IMR-90 (cell line): ENCODE measurements at regions not wholly inside any gene's neighbourhood (a gene's known extent, or its start where the extent isn't known, plus 50 kb on each side); places are given as distances from the start of the nearest gene placed in this dataset.

Source experiments
- ATAC-seq: fragments of 200-7000 bp; cut with Tn5 transposase; 2 replicates; pipeline ENCODE4 v1.9.1; 2020; ENCODE audit warnings: low read depth, mild to moderate bottlenecking, moderate library complexity
- BruUV-seq: library from RNA; stranded (reverse); fragments of 400-500 nt; replicated peaks from 2 replicates; lab custom pipeline; 2021; lab: Mats Ljungman, UMichigan
- CTCF ChIA-PET: fragments of 300-600 bp; formaldehyde crosslinking; extraction: SDS; loops from one replicate; lab custom pipeline; 2021; ENCODE audit warnings: antibody characterized with exemption; lab: Yijun Ruan, JAX
- POLR2A ChIA-PET: fragments of 300-600 bp; sonication (Branson Sonifier 250); formaldehyde crosslinking; loops from one replicate; lab custom pipeline; 2022; ENCODE audit warnings: antibody characterized with exemption; ENCODE audit not compliant: unreplicated experiment; lab: Charles Lee
- DNase-seq: peaks from one replicate; pipeline ENCODE4 v3.0.0; 2013
- H2AFZ ChIP-seq: replicated peaks from 2 replicates; pipeline ENCODE3; 2013; ENCODE audit warnings: low read length, mild to moderate bottlenecking; ENCODE audit not compliant: poor library complexity
- H2AK5ac ChIP-seq: 2 replicates; pipeline ENCODE4 v1.6.1; 2013; ENCODE audit warnings: low read depth, low read length, inconsistent platforms
- H2AK9ac ChIP-seq: replicated peaks from 2 replicates; pipeline ENCODE3; 2013; ENCODE audit warnings: mild to moderate bottlenecking, low read depth, low read length, moderate library complexity; ENCODE audit not compliant: poor library complexity
- H2BK120ac ChIP-seq: 2 replicates; pipeline ENCODE4 v1.6.1; 2013; ENCODE audit warnings: low read depth, low read length, inconsistent platforms
- H2BK15ac ChIP-seq: 3 replicates; pipeline ENCODE4 v1.6.1; 2013; ENCODE audit warnings: low read depth, low read length, inconsistent platforms
- H2BK20ac ChIP-seq: 2 replicates; pipeline ENCODE4 v1.6.1; 2013; ENCODE audit warnings: low read depth, mild to moderate bottlenecking, inconsistent platforms, low read length, moderate library complexity
- H2BK5ac ChIP-seq: 2 replicates; pipeline ENCODE4 v1.6.1; 2013; ENCODE audit warnings: mild to moderate bottlenecking, low read depth, low read length, inconsistent platforms; ENCODE audit not compliant: poor library complexity, severe bottlenecking
- H3K14ac ChIP-seq: replicated peaks from 2 replicates; pipeline ENCODE4 v1.6.1; 2013; ENCODE audit warnings: low read depth, low read length, inconsistent platforms
- H3K18ac ChIP-seq: 2 replicates; pipeline ENCODE4 v1.6.1; 2013; ENCODE audit warnings: low read depth, low read length, control low read depth
- H3K23ac ChIP-seq: 2 replicates; pipeline ENCODE4 v1.6.1; 2013; ENCODE audit warnings: low read depth, low read length, inconsistent platforms
- H3K27ac ChIP-seq: 2 replicates; pipeline ENCODE4 v1.5.1; 2013; ENCODE audit warnings: mild to moderate bottlenecking, control low read depth, low read length; ENCODE audit not compliant: insufficient read depth
- H3K27me3 ChIP-seq: 2 replicates; pipeline ENCODE4 v1.6.1; 2013; ENCODE audit warnings: low read length; ENCODE audit not compliant: control insufficient read depth, insufficient read depth
- H3K36me3 ChIP-seq: 2 replicates; pipeline ENCODE4 v1.6.1; 2013; ENCODE audit warnings: low read length, mixed read lengths; ENCODE audit not compliant: control insufficient read depth, insufficient read depth
- H3K4ac ChIP-seq: 2 replicates; pipeline ENCODE4 v1.6.1; 2013; ENCODE audit warnings: low read depth, low read length, inconsistent platforms
- H3K4me1 ChIP-seq: 2 replicates; pipeline ENCODE4 v1.6.1; 2013; ENCODE audit warnings: low read length, mixed read lengths; ENCODE audit not compliant: control insufficient read depth, insufficient read depth
- H3K4me2 ChIP-seq: 2 replicates; pipeline ENCODE4 v1.6.1; 2013; ENCODE audit warnings: low read depth, mild to moderate bottlenecking, control low read depth, low read length, moderate library complexity
- H3K4me3 ChIP-seq: 2 replicates; pipeline ENCODE4 v1.5.1; 2013; ENCODE audit warnings: low read depth, mild to moderate bottlenecking, control low read depth, low read length, moderate library complexity; ENCODE audit not compliant: insufficient read depth
- H3K56ac ChIP-seq: 2 replicates; pipeline ENCODE4 v1.6.1; 2013; ENCODE audit warnings: low read length, inconsistent platforms; ENCODE audit not compliant: insufficient read depth; ENCODE audit errors: extremely low read depth
- H3K79me1 ChIP-seq, 2 experiments: 2 replicates each; pipeline ENCODE4 v1.6.1; 2013; ENCODE audit warnings: low read length in 2 of 2, inconsistent platforms in 1 of 2, low read depth in 1 of 2
- H3K9ac ChIP-seq: 2 replicates; pipeline ENCODE4 v1.6.1; 2013; ENCODE audit warnings: low read depth, low read length, control low read depth
- H3K9me1 ChIP-seq: 2 replicates; pipeline ENCODE4 v1.6.1; 2013; ENCODE audit warnings: low read length, inconsistent platforms; ENCODE audit not compliant: insufficient read depth
- H3K9me3 ChIP-seq: 2 replicates; pipeline ENCODE4 v1.6.1; 2013; ENCODE audit warnings: low read length; ENCODE audit not compliant: control insufficient read depth, insufficient read depth
- H4K20me1 ChIP-seq: 2 replicates; pipeline ENCODE4 v1.6.1; 2013; ENCODE audit warnings: low read length, inconsistent platforms; ENCODE audit not compliant: insufficient read depth
- H4K5ac ChIP-seq: 2 replicates; pipeline ENCODE4 v1.6.1; 2013; ENCODE audit warnings: mild to moderate bottlenecking, low read depth, low read length, control low read depth
- H4K8ac ChIP-seq, 2 experiments: 2 replicates each; pipeline ENCODE4 v1.6.1; 2013; ENCODE audit warnings: low read depth in 2 of 2, low read length in 2 of 2, control low read depth in 1 of 2, inconsistent platforms in 1 of 2
- H4K91ac ChIP-seq: 2 replicates; pipeline ENCODE4 v1.6.1; 2013; ENCODE audit warnings: low read depth, low read length, inconsistent platforms; ENCODE audit not compliant: insufficient read depth
- BHLHE40 ChIP-seq: fragments of 150-350 bp; IDR thresholded peaks from 2 replicates; pipeline ENCODE4 v1.6.1; 2016; ENCODE audit warnings: mild to moderate bottlenecking, low read depth, low read length
- CEBPB ChIP-seq: IDR thresholded peaks from 2 replicates; pipeline ENCODE4 v1.6.1; 2012; ENCODE audit warnings: low read depth, low read length, improper control_type of control experiment
- CTCF ChIP-seq: conservative IDR thresholded peaks from 2 replicates; pipeline ENCODE4 v1.5.1; 2012; ENCODE audit warnings: mild to moderate bottlenecking, low read depth, low read length, improper control_type of control experiment
- ELK1 ChIP-seq: fragments of 150-350 bp; IDR thresholded peaks from 2 replicates; pipeline ENCODE4 v1.6.1; 2016; ENCODE audit warnings: low read depth, mild to moderate bottlenecking, low read length, moderate library complexity, borderline replicate concordance
- FOS ChIP-seq: fragments of 150-350 bp; IDR thresholded peaks from 2 replicates; pipeline ENCODE4 v1.6.1; 2016; ENCODE audit warnings: low read depth, low read length
- MAFK ChIP-seq: IDR thresholded peaks from 2 replicates; pipeline ENCODE4 v1.6.1; 2012; ENCODE audit warnings: low read depth, low read length, improper control_type of control experiment
- MXI1 ChIP-seq: IDR thresholded peaks from 2 replicates; pipeline ENCODE4 v1.6.1; 2012; ENCODE audit warnings: low read depth, mild to moderate bottlenecking, low read length, moderate library complexity, borderline replicate concordance
- NFE2L2 ChIP-seq: fragments of 150-350 bp; IDR thresholded peaks from 2 replicates; pipeline ENCODE4 v1.6.1; 2016; ENCODE audit warnings: low read depth, mild to moderate bottlenecking, low read length
- POLR2A ChIP-seq: IDR thresholded peaks from 2 replicates; pipeline ENCODE4 v1.6.1; 2012; ENCODE audit warnings: mild to moderate bottlenecking, low read depth, low read length
- RAD21 ChIP-seq: IDR thresholded peaks from 2 replicates; pipeline ENCODE4 v1.6.1; 2012; ENCODE audit warnings: low read length, improper control_type of control experiment
- RCOR1 ChIP-seq: IDR thresholded peaks from 2 replicates; pipeline ENCODE4 v1.6.1; 2012; ENCODE audit warnings: mild to moderate bottlenecking, low read length, improper control_type of control experiment; ENCODE audit not compliant: insufficient replicate concordance
- RFX5 ChIP-seq: IDR thresholded peaks from 2 replicates; pipeline ENCODE4 v1.8.0; 2012; ENCODE audit warnings: low read depth, mild to moderate bottlenecking, low read length, moderate library complexity
- SMC3 ChIP-seq: fragments of 150-350 bp; IDR thresholded peaks from 2 replicates; pipeline ENCODE4 v1.6.1; 2016; ENCODE audit warnings: low read depth, mild to moderate bottlenecking, antibody characterized with exemption, low read length, moderate library complexity
- USF2 ChIP-seq: fragments of 150-350 bp; IDR thresholded peaks from 2 replicates; pipeline ENCODE4 v1.6.1; 2017; ENCODE audit warnings: mild to moderate bottlenecking, antibody characterized with exemption, low read length, low read depth
- WGBS, 2 experiments: methylation state at CpG; one replicate each; pipeline versions ENCODE4 v1.1.5 to v1.1.7; 2013; ENCODE audit warnings: missing lambda C conversion rate in 2 of 2; ENCODE audit not compliant: insufficient read length in 1 of 2; ENCODE audit errors: extremely low coverage in 2 of 2; 5-methylcytosine and 5-hydroxymethylcytosine counted together
- dilution Hi-C: fragments of 300-500 bp; cut with HindIII; formaldehyde crosslinking; loops from one replicate; pipeline ENCODE4 v1.14.3; 2018; ENCODE audit warnings: low sequenced_read_pairs; ENCODE audit not compliant: unreplicated experiment
- in situ Hi-C: fragments of 300-500 bp; cut with MboI; formaldehyde crosslinking; loops from 3 replicates; pipeline ENCODE4 v1.14.3; 2019; ENCODE audit warnings: low sequenced_read_pairs, inconsistent platforms, mixed read lengths
- intact Hi-C: fragments of 100-400 bp; cut with micrococcal nuclease; formaldehyde crosslinking; loops from 2 replicates; pipeline ENCODE4 v1.10.0; 2022

GRCh38 chr1:34408011-34408410, 231.3 kb downstream of the C1orf94 start:
- H3K4me1 ChIP-seq: no peaks in the 10 kb centered on the region
- no peak overlapping the region for H2BK15ac ChIP-seq
- no peak overlapping the region for H3K56ac ChIP-seq
- ChIA-PET CTCF (no interaction called here), POLR2A (no interaction called here)
- H3K9ac ChIP-seq: no peak overlapping the region
- TF ChIP-seq ELK1 (no peak), RAD21 (no peak), RFX5 (no peak), SMC3 (no peak), CTCF (no peak), USF2 (no peak), POLR2A (no peak), BHLHE40 (no peak), NFE2L2 (no peak), MAFK (no peak), FOS (no peak), RCOR1 (no peak), CEBPB (no peak), MXI1 (no peak)
- H3K36me3 ChIP-seq: no peaks in the 10 kb centered on the region
- H2BK120ac ChIP-seq: no peak overlapping the region
- no peak overlapping the region for H2AFZ ChIP-seq
- H3K9me1 ChIP-seq: no peaks in the 10 kb centered on the region
- no peak overlapping the region for H3K23ac ChIP-seq
- WGBS, 2 experiments: no CpG with 5 or more reads among the region's 4 CpGs
- no peak overlapping the region for H4K5ac ChIP-seq
- H2AK5ac ChIP-seq: no peak overlapping the region
- ATAC-seq (no peak), DNase-seq (no peak)
- no TSS peak for BruUV-seq
- no peak overlapping the region for H4K8ac ChIP-seq
- no peak overlapping the region for H3K18ac ChIP-seq
- H2BK20ac ChIP-seq: no peak overlapping the region
- H4K91ac ChIP-seq: no peak overlapping the region
- H3K14ac ChIP-seq: no peak overlapping the region
- intact Hi-C loops (no loop called here), in situ Hi-C loops (no loop called here), dilution Hi-C loops (no loop called here)
- H3K4ac ChIP-seq: no peak overlapping the region
- H4K20me1 ChIP-seq: no peaks in the 10 kb centered on the region
- H3K79me1 ChIP-seq: no peaks in the 10 kb centered on the region
- H3K4me2 ChIP-seq: no peak overlapping the region
- H3K9me3 ChIP-seq: peaks cover 24% of the 10 kb centered on the region
- H3K27ac ChIP-seq: no peak overlapping the region
- no peaks in the 10 kb centered on the region for H3K27me3 ChIP-seq
- no peak overlapping the region for H2BK5ac ChIP-seq
- H2AK9ac ChIP-seq: no peak overlapping the region
- no peak overlapping the region for H3K4me3 ChIP-seq
